Fibroblast of mammary gland (primary cell): ENCODE measurements at regions not wholly inside any gene's neighbourhood (a gene's known extent, or its start where the extent isn't known, plus 50 kb on each side); places are given as distances from the start of the nearest gene placed in this dataset.
"Not testable (repeated sequence)": the region's sequence is repeated elsewhere in the genome, so short reads cannot be mapped to it uniquely, and the experiment has no call there.

Experiments
- DNase-seq: peaks from one replicate; pipeline ENCODE4 v3.0.0-alpha.2; 2010; ENCODE audit warnings: low read depth
- H3K4me3 ChIP-seq: 2 replicates; pipeline ENCODE4 v1.5.1; 2011; ENCODE audit warnings: low read depth, mild to moderate bottlenecking, low read length, moderate library complexity; ENCODE audit not compliant: control insufficient read depth

DNA sequence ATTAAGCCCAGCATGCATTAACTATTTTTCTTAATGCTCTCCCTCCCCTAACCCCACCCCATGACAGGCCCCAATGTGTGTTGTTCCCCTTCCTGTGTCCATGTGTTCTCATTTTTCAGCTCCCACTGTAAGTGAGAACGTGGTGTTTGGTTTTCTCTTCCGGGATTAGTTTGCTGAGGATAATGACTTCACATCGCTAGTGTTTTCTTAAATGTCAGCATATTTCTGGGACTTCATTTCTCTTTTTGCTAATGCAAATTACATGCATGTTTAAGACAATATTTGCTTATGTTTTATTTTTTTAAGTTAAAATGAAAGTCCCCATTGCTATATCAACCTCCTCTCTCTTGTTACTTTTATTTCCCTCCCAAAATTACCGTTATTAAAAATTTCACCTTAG lies 733.3 kb upstream of the DEFB115 start:
- not testable (repeated sequence) for H3K4me3 ChIP-seq

DNA sequence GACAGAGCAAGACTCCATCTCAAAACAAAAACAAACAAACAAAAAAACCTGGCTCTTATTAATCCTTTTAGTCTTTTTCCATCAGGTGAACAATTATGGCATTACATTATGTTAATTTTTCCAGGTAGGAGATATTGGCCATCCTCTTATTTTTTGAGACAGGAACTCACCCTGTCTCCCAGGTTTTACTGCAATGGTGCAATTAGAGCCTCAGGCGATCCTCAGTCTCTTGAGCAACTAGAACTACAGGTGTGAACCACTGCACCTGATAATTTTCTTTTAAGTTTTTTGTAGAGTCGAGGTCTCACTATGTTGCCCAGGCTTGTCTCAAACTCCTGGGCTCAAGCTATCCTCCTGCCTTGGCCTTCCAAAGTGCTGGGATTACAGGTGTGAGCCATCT lies 732.7 kb upstream of the DEFB115 start:
- not testable (repeated sequence) for DNase-seq, H3K4me3 ChIP-seq

More for the DNA sequence above, 733.3 kb upstream of the DEFB115 start:
- DNase-seq = not testable (repeated sequence)

DNA sequence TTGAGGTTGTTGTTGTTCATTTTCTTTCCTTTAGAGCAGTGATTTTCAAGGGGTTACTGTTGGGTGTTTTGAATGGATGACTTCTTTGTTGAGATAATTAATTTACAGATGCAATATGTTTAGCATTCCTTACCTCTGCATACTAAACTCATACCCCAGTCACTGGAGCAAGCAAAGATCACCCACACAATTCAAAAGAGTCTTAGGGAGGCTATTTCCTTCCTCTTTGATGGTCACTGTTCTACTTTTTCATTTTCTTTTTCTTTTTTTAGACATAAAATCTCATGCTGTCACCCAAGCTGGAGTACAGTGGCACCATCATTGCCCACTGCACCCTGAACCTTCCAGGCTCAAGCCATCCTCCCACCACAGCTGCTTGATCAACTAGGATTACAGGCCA lies 723.8 kb upstream of the DEFB115 start:
- not testable (repeated sequence) for H3K4me3 ChIP-seq, DNase-seq

DNA sequence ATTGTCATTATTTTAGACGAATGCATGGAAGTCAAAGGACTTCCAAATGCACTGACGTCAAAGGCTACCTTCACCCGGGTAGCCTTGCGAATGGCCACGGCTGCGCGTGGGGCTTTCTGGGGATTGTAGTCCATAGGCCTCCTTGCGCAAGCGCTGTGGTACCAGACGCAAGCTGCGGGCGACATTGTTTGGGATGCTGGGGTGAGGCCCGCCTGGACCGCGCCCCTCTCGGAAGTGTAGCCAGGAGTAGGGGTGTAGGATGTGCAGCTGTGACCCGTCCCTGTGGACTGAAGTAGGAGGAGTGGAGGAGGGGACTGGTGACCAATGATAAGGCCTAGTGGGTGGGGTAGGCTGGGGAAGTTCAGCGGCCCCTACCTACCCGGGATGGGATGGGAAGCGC lies 720.0 kb upstream of the DEFB115 start:
- peak; percentile 3 for DNase-seq
- H3K4me3 ChIP-seq = not testable (repeated sequence)

DNA sequence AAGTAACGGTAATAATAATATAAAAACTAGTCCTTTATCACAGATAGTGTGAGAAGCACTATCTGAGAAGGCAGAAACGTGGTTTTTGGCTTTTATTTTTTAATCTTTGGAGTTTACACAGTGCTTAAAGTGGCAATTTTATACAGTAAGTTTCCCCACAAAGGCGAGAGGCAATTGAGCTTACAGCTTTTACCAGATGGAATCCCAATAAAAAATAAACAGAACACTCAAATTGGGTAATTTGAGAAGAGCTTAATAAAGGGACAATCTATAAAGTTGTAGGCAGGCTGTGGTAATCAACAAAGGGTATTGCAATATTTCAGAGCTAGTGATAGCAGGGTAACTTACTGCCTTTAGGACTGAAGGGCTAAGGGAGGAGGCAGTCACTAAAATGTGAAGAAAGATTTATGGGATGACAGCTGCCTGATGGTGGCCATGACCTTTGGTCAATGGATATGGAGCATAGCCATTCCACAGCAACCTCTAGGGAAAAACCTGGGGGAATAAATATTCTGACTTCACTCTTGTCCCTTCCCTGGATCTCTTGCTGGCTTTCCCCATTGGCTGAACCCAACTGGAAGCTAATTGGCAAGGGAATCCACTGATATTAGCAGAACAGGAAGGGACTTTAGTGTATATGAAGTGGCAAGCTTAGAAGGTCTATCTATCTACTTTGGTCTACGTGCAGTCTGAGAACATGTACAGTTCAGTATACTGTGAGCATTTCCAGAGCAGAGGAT lies 717.0 kb upstream of the DEFB115 start:
- not testable (repeated sequence) for DNase-seq, H3K4me3 ChIP-seq

DNA sequence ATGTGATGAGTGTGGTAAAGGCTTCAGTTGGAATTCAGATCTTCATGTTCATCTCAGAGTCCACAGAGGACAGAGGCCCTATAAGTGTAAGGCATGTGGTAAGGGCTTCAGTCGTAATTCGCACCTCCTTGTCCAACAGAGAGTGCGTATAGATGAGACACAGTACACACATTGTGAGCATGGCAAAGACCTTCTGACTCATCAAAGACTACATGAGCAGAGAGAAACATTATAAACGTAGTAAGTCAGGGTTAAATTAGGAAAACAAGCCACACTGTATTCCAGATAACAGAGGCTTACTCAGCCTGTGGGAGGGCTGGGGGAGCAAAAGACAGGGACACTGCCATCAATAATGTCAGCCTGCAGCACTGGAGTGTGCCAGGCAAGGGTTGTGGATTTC lies 706.2 kb upstream of the DEFB115 start:
- H3K4me3 ChIP-seq, DNase-seq: not testable (repeated sequence)

DNA sequence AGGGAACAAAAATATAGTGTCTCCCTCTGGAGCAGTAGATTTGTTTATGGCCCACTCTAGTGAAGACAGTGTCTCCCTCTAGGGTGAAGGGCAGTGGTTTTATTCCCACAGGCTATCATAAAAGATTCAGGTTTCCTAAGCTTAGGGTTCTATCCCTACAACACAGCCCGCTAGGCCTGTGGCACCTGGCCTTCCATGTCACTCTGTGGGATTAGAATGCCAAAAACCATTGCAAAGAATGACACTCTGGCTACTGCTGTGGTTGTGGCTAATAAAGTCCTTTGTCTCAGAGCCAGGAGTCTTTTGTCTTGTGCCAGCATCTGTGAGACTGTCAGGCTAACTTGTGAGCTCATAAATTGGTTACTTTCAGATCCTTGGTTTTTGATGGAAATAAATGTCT lies 700.7 kb upstream of the DEFB115 start:
- not testable (repeated sequence) for H3K4me3 ChIP-seq

DNA sequence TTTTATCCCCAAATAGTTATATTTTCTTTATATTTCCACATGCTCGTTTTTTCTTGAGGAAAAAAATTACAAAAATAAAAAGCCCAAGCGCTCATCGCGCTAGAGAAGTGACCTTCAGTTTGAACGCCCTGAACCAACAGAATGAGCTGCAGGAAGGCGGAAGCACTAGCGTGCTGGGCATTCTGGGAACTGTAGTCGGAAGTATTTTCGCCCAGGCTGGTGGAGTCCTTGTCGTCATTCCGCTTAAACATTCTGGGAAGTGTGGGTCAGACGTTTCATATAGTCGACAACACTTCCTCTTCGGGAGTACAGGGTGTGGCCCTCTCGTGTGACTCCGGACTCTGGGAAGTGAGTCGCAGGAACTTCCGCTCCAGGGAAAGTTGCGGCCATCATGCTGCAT lies 692.4 kb upstream of the DEFB115 start:
- H3K4me3 ChIP-seq = not testable (repeated sequence)

More for the DNA sequence above, 700.7 kb upstream of the DEFB115 start:
- DNase-seq = not testable (repeated sequence)

DNA sequence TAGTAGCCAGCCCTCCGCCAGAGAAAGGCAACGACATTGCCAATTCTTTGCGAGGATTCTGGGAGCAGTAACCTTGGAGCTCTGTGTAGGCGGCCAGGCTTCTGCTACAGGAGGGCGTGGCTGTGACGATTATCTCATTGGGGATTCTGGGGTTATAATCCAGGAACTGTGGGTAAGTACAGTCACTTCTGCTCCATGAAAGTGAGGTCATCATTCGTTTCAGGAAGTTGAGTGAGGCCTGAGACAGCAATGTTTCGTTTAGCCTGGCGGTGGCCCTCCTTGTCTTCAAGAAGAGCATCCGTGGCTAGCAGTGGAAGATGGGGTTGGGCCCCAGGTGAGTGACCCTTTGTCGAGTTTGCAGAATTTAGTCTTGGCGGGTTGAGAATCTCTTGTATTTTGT lies 687.6 kb upstream of the DEFB115 start:
- not testable (repeated sequence) for H3K4me3 ChIP-seq, DNase-seq

More for the DNA sequence above, 692.4 kb upstream of the DEFB115 start:
- not testable (repeated sequence) for DNase-seq

DNA sequence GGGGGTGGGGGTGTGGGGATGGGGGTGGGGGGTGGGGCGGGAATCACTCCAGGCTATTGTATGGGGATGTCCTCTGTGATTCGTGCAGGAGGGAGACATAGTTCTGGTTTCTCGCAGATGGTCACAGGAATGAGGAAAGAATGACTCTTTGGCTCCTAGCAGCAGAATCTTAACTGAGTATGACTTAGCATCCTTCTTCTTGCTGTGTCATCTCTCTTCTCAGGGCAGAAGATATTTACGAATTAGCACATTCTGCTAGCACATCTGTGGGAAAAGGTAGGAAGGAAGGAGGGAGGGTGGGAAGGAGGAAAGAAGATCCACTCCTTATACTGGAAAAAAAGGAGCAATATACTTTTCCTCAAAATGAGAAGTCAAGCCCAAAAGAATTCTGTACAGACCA lies 686.8 kb upstream of the DEFB115 start:
- not testable (repeated sequence) for DNase-seq, H3K4me3 ChIP-seq

DNA sequence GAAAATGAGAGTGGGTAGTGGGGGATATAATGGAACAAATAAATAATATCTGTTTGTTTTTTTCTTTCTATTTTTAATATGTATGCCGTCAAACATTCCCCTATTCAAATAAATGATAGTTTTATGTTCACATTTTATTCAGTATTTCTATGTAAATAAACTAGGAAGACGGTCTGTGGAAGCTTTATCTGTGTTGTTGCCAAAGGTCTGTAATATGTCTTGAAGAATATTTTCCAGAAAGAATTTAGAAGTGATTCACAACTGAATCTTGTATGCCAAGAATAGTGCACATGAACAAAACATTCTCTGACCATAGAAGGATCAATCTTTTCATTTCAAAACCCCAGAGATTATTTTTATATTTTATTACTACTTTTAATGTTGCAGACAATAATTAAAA lies 683.1 kb upstream of the DEFB115 start:
- DNase-seq, H3K4me3 ChIP-seq: not testable (repeated sequence)

DNA sequence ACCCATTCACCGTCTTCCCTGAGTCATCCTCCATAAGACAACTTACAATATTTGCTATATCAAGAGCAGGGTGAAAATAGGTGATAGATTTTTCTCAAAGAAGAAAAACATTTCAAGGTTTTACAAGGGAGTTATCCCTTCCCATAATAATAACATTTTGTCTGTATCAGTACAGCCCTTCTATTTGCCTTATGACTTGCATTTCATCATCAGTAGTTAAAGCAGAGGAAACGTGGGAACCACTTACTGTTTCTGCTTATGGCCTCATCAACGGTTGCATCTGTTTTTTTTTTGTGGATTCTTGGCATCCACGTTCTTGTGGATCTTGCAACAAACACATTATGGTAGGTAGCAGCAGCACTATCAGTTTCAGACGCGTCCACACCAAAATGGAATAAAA lies 678.4 kb upstream of the DEFB115 start:
- peak; percentile 29 for DNase-seq
- H3K4me3 ChIP-seq = not testable (repeated sequence)

DNA sequence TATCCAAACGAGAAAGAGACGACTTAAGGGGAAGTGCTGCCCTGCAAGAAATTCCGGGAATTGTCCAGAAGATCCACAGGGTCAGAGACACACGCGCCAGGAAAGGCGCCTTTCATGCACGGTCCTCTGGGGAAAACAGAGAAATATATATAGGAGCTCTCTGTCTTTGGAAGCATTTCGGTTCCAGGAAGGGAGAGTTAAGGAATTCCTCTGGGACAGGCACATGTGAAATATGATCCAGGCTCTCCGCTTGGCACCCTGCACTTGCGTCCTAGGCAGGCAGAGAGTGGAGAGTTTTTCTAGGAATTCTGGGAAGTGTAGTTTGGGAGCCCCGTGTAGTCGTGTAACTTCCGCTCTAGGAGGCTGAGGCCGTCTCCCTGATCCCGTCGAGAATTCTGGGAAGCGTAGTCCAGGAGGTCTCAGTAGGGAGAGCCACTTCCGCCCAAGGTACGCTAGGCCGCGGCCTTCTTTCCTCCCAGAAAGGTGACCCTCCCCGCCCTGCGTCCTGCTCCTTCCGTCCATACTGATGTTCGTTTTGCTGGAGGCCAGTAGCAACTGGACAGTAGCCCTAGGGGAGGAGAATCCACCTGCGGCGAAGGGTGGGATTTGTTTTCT lies 677.5 kb upstream of the DEFB115 start:
- peak overlapping the region; percentile 39 for H3K4me3 ChIP-seq
- peak; percentile 76 for DNase-seq

DNA sequence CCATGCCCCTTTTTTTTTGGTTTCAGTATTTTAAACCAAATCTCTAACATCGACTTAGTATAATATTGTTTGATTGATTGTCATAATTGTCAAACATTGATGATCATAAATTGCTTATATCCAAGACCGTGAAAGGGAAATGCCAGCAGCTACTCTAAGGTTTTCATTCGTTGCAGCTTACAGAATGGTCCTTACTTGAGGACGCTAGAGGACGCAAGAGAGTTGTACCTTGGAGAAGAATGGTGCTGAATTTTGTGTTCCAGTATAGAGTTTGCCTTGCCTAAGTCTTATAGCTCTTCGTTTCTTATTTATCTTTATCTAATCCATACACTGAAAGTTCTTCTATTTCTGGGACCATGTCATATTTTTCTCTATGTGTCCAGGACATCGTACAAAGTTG lies 675.6 kb upstream of the DEFB115 start:
- not testable (repeated sequence) for DNase-seq, H3K4me3 ChIP-seq

DNA sequence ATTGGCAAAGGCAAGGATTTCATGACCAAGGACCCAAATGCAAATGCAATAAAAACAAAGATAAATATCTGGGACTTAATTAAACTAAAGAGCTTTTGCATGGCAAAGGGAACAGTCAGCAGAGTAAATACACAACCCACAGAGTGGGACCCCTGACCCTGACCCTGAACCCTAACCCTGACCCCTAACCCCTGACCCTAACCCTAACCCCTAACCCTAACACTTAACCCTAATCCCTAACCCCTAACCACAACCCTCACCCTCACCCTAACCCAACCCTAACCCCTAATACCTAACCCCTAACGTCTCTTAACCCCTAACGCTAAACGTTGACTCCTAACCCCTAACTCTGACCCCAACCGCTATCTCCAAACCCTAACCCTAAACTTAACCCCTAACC lies 673.1 kb upstream of the DEFB115 start:
- H3K4me3 ChIP-seq, DNase-seq: not testable (repeated sequence)

DNA sequence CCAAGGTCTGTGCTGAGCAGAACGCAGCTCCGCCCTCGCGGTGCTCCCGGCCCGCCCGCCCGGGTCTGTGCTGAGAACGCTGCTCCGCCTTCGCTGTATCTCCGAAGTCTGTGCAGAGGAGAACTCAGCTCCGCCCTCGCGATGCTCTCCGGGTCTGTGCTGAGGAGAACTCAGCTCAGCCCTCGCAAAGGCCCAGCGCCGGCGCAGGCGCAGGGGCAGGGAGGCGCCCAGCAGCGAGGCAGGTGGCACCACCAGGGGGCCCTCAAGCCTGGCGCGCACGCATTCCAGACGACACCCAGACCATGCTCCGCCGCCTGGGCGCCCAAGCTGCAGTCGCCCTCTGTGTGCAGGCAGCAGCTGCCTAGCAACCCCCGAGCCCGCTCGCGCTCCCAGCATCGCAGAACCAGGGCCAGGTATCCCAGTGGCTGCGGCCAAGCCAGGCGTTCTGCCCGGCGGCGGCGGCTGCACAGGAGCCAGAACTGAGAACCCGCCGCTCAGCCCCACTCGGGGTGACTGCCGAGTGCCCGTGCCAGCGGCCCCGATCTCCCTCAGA lies 672.1 kb upstream of the DEFB115 start:
- peak; percentile 60 for DNase-seq
- H3K4me3 ChIP-seq = not testable (repeated sequence)

DNA sequence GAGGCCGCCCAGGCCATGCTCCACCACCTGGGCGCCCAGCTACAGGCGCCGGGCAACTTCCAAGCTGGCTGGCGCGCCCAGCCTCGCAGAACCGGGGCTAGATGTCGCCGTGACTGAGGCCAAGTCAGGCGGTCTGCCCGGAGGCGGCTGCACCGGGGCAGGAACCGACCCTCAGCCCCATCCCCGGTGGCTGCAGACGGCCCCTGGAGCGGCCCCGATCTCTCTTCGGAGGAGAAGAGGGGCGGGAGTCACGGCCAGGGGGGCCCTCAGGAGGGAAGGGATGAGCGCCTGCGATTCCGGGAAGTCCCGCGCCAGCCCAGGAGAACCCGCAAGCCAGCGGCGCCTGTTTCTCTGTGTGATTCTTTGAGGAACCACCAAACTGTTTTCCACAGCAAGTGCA lies 671.3 kb upstream of the DEFB115 start:
- H3K4me3 ChIP-seq, DNase-seq: not testable (repeated sequence)
